ENCODE measurements at regions not wholly inside any gene's neighbourhood (a gene's known extent, or its start where the extent isn't known, plus 50 kb on each side); places are given as distances from the start of the nearest gene placed in this dataset.

- Histone ChIP-seq H4K20me1 (ENCODE audit: insufficient read depth) (no peaks in the 10 kb centered on the region), H3K4me3 (ENCODE audit: low read length) (no peak overlapping the region), H3K9me3 (ENCODE audit: low read length) (no peaks in the 10 kb centered on the region), H3K27ac (ENCODE audit: low read length) (no peak overlapping the region), H3K4me2 (ENCODE audit: low read length) (no peak overlapping the region), H3K79me2 (replicated peaks; ENCODE audit: insufficient read depth, low read length) (no peaks in the 10 kb centered on the region), H3K9me2 (ENCODE audit: insufficient read depth, low read length) (no peaks in the 10 kb centered on the region), H3F3A (ENCODE audit: insufficient read depth, low read length, poor library complexity, severe bottlenecking) (no peaks in the 10 kb centered on the region), H3K27me3 (ENCODE audit: insufficient read depth, low read depth, low read length) (no peaks in the 10 kb centered on the region), H3K9ac (ENCODE audit: low read length) (no peak overlapping the region), H2AFZ (ENCODE audit: low read depth, low read length) (no peak overlapping the region), H3K36me3 (ENCODE audit: insufficient read depth, low read length) (no peaks in the 10 kb centered on the region)
- TF ChIP-seq CTCF (IDR thresholded peaks at IDR 0.05; ENCODE audit: poor library complexity, severe bottlenecking): no peak
- no peak for TF ChIP-seq RAD21 (conservative IDR thresholded peaks at IDR 0.05)
- no peak for TF ChIP-seq EZH2 (IDR thresholded peaks at IDR 0.05; ENCODE audit: borderline replicate concordance, insufficient read depth, low read length, poor library complexity, severe bottlenecking)
- TF ChIP-seq POLR2AphosphoS5 (IDR thresholded peaks at IDR 0.05): no peak
- TF ChIP-seq SMC3 (conservative IDR thresholded peaks at IDR 0.05; ENCODE audit: poor library complexity): no peak
Measured at GRCh38 chr1:184247671-184248070, 139.2 kb upstream of the C1orf21 start.

- H3K4me2 ChIP-seq (ENCODE audit: low read length): no peak overlapping the region
- H3K79me2 ChIP-seq (replicated peaks; ENCODE audit: insufficient read depth, low read length): no peaks in the 10 kb centered on the region
- no peaks in the 10 kb centered on the region for H3K27me3 ChIP-seq (ENCODE audit: insufficient read depth, low read depth, low read length)
- no peak overlapping the region for H2AFZ ChIP-seq (ENCODE audit: low read depth, low read length)
- no peaks in the 10 kb centered on the region for H3K36me3 ChIP-seq (ENCODE audit: insufficient read depth, low read length)
- H3K9ac ChIP-seq (ENCODE audit: low read length): no peak overlapping the region
- H3K9me2 ChIP-seq (ENCODE audit: insufficient read depth, low read length): no peaks in the 10 kb centered on the region
- no peak overlapping the region for H3K4me3 ChIP-seq (ENCODE audit: low read length)
- TF ChIP-seq EP300 (conservative IDR thresholded peaks at IDR 0.05; ENCODE audit: poor library complexity, severe bottlenecking) (no peak), REST (IDR thresholded peaks at IDR 0.05; ENCODE audit: borderline replicate concordance) (no peak), POLR2AphosphoS5 (IDR thresholded peaks at IDR 0.05) (no peak), MXI1 (conservative IDR thresholded peaks at IDR 0.05; ENCODE audit: poor library complexity, severe bottlenecking) (no peak), EZH2 (IDR thresholded peaks at IDR 0.05; ENCODE audit: borderline replicate concordance, insufficient read depth, low read length, poor library complexity, severe bottlenecking) (no peak), TAF1 (IDR thresholded peaks at IDR 0.05; ENCODE audit: low read depth) (no peak), RAD21 (conservative IDR thresholded peaks at IDR 0.05) (no peak), SMC3 (conservative IDR thresholded peaks at IDR 0.05; ENCODE audit: poor library complexity) (no peak), CTCF (IDR thresholded peaks at IDR 0.05; ENCODE audit: poor library complexity, severe bottlenecking) (no peak)
- no peaks in the 10 kb centered on the region for H3F3A ChIP-seq (ENCODE audit: insufficient read depth, low read length, poor library complexity, severe bottlenecking)
- no peaks in the 10 kb centered on the region for H3K9me3 ChIP-seq (ENCODE audit: low read length)
- no peaks in the 10 kb centered on the region for H4K20me1 ChIP-seq (ENCODE audit: insufficient read depth)
- no peak overlapping the region for H3K27ac ChIP-seq (ENCODE audit: low read length)
Measured at GRCh38 chr1:184253921-184254320, 132.9 kb upstream of the C1orf21 start.

Data from neural cell (in vitro differentiated cells).